GM12872 (cell line): ENCODE measurements at regions not wholly inside any gene's neighbourhood (a gene's known extent, or its start where the extent isn't known, plus 50 kb on each side); places are given as distances from the start of the nearest gene placed in this dataset.

ENCODE experiments used
- TF ChIP-seq, protein P1 (sequence below): IDR thresholded peaks from 3 replicates; pipeline ENCODE4 v1.5.1; 2011; ENCODE audit warnings: low read depth, mild to moderate bottlenecking, low read length, moderate library complexity; ENCODE audit not compliant: insufficient read depth

DNA sequence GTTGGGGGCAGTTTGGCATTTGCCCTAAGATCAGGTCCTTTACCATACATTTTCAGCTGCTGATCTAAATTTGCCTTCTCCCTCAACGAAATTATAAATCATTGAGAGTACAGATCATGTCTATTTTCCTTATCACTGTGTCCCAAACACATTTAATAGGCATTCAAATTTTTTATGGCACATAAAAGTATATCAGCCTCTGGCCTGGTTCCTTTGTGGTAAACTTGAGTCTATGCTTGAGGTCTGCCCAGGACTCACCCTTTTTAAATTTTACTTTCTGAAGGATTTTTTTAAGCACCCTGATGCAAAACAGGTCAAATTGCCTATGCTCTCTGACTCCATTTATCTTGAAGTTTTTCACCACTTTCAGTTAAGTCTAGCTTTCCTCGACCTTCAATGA lies 163.6 kb upstream of the GRIN3A start:
- TF ChIP-seq, protein P1, sequence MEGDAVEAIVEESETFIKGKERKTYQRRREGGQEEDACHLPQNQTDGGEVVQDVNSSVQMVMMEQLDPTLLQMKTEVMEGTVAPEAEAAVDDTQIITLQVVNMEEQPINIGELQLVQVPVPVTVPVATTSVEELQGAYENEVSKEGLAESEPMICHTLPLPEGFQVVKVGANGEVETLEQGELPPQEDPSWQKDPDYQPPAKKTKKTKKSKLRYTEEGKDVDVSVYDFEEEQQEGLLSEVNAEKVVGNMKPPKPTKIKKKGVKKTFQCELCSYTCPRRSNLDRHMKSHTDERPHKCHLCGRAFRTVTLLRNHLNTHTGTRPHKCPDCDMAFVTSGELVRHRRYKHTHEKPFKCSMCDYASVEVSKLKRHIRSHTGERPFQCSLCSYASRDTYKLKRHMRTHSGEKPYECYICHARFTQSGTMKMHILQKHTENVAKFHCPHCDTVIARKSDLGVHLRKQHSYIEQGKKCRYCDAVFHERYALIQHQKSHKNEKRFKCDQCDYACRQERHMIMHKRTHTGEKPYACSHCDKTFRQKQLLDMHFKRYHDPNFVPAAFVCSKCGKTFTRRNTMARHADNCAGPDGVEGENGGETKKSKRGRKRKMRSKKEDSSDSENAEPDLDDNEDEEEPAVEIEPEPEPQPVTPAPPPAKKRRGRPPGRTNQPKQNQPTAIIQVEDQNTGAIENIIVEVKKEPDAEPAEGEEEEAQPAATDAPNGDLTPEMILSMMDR: no peak

DNA sequence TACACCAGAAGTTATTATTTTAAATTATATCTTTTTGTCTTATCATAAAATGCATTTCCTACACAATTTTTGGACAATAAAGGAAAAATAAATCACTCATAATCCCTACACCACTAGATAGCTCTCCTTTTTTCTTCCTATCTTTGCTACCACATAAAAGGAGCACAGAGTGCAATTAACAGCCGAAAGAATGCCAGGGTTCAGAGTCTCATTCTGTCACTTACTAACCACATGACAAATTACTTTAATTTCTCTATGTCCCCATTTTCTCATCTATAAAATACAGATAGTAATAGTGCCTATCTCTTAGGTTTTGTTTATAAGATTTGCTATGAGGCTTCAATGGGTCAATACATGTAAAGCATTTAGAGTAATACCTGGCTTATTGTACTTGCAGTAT lies 158.7 kb upstream of the GRIN3A start:
- TF ChIP-seq, protein P1: no peak

DNA sequence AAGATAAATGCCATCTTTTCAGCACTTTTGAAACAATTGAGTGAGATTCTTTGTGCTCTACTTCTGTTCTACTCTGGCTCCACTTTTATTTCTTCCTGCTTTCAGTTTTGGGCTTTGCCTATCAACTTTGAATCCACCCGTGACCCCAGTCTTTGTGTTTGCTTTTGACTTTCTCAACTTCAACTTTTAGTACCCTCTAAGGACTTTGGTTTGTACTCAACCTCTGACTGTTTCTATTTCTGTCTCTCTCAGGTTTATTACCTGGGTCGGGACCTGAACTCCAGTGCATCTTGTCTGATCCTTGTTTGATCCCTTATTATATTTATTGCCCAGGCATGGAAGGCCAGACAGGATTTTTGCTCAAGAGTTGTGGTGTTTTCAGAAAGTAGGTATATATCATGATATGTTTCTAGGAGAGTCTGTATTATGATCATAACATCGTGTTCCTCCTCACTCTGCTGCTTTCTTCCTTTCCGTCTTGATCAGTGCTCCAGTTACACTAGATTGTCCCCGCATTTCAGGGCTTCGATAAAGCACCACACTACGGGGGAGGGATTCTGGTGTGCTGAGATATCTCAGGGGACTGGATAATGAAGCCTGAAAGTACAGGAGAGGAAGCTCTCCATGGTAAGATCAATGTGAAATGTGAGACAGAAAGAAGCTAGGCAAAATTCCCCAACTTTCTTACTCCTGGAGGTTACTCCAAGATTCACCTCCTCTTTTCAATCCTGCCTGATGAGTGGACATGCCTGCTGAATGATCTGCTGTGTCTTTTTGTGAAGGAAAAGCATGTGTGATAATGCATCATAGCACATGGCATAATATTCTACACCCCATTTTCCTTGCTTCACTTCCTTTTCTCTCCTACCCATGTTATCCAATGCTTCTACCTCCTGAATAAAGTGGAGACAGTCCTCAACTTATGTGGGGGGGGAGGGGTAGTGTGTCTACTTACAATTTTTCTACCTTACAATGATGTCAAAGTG lies 155.5 kb upstream of the GRIN3A start:
- TF ChIP-seq, protein P1: no peak

DNA sequence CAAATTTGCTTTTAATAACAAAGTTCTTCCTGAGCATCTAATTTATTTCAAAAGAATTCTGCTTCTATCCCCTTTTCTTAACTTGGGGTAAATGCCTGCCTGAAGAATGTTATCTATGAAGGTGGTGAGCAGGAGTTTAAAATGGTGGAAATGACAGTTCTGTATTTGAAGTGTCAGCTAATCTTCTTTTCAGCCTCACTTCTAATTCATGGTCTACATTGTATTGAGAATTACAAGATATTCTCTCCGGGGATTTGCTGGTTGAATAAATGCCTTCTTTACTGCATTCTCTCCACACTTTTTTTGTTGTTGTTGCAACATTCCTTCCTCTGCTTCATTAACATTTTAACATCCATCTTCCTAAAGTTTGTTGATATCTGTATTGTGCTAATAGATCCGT lies 143.1 kb upstream of the GRIN3A start:
- TF ChIP-seq, protein P1: no peak

DNA sequence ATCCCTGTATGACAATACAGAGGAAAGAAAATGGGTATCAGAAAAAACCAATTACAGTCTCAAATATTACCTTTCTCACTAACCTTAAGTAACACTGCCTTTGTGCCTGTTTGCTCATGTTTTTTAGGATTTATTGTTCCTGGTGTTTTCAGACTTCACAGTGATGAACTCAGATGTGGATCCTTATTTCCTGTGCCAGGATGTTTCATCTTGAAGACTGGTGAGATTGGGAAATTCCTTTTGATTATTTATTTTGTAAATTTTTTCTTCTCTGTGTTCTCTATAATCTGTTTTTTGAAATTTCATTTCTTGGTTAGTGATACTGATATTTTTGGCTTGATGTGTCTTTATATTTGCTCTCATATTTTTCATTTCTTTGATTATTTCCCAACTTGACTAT lies 142.4 kb upstream of the GRIN3A start:
- TF ChIP-seq, protein P1: no peak

DNA sequence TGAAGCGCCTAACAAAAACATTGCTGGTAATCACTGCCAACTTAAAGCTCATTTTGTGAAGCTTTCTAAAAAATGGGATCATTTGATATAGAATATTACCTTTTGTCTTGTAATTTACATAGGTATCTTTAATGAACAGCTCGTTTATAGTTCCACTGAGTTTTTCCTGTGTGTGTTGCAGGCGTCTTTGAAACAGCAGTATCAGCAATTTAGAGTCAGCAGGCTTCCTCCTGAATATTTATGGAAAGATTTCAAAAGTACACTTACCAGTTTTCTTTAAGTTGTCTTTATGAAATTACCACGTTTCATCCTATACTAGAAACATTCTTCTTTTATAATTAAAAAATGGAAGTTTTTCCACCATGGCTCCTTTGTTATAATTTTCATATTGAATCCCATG lies 140.3 kb upstream of the GRIN3A start:
- TF ChIP-seq, protein P1: no peak

DNA sequence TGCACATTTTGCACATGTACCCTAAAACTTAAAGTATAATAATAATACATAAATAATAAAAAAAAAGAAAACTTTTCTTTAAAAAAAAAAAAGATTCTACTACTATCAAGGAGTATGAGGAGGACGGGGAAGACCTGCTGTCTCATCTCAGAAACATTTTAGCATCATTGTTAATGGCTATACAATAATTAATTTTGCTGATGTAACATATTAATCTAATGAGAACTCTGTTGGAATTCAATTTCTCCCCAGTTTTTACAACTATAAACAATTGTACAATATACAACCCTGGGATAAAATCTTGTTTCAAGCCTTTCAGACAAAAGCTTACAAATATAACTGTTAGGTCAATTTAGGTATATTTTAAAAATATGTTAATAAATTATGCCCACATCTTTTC lies 139.0 kb upstream of the GRIN3A start:
- TF ChIP-seq, protein P1: no peak
